IPS-20b (cell line): ENCODE measurements at regions not wholly inside any gene's neighbourhood (a gene's known extent, or its start where the extent isn't known, plus 50 kb on each side); places are given as distances from the start of the nearest gene placed in this dataset.

Experiments used
- H3K27ac ChIP-seq: one replicate; pipeline ENCODE4 v1.5.1; 2013; ENCODE audit warnings: low read length
- H3K27me3 ChIP-seq: 2 replicates; pipeline ENCODE4 v1.6.1; 2013; ENCODE audit warnings: mild to moderate bottlenecking, low read length, inconsistent platforms; ENCODE audit not compliant: insufficient read depth
- H3K36me3 ChIP-seq: 2 replicates; pipeline ENCODE4 v1.6.1; 2013; ENCODE audit warnings: low read depth, mild to moderate bottlenecking, inconsistent platforms, low read length, moderate library complexity; ENCODE audit not compliant: insufficient read depth
- H3K4me1 ChIP-seq: 2 replicates; pipeline ENCODE4 v1.6.1; 2013; ENCODE audit warnings: mild to moderate bottlenecking, control low read depth, inconsistent platforms, low read length, moderate library complexity; ENCODE audit not compliant: insufficient read depth
- H3K4me3 ChIP-seq: 2 replicates; pipeline ENCODE4 v1.5.1; 2013; ENCODE audit warnings: mild to moderate bottlenecking, low read length, inconsistent platforms
- H3K9ac ChIP-seq: 2 replicates; pipeline ENCODE4 v1.6.1; 2013; ENCODE audit warnings: low read depth, mild to moderate bottlenecking, inconsistent platforms, low read length, moderate library complexity
- H3K9me3 ChIP-seq: 2 replicates; pipeline ENCODE4 v1.6.1; 2013; ENCODE audit warnings: mild to moderate bottlenecking, low read depth, low read length, inconsistent platforms; ENCODE audit not compliant: insufficient read depth

- peaks cover 3% of the 10 kb centered on the region; the same call in 1 of the 2 replicates for H3K4me1 ChIP-seq
- no peaks in the 10 kb centered on the region for H3K27me3 ChIP-seq
- H3K36me3 ChIP-seq: no peaks in the 10 kb centered on the region
- no peak overlapping the region for H3K4me3 ChIP-seq
- H3K9me3 ChIP-seq: no peaks in the 10 kb centered on the region
- peak overlapping the region; percentile 18; the same call in 1 of the 2 replicates for H3K9ac ChIP-seq
- H3K27ac ChIP-seq: no peak overlapping the region
Measured at GRCh38 chr7:28266402-28266801, 85.8 kb upstream of the JAZF1 start.

GRCh38 chr7:28267012-28267411 is 86.4 kb upstream of the JAZF1 start:
- H3K27ac ChIP-seq: no peak overlapping the region
- no peaks in the 10 kb centered on the region for H3K9me3 ChIP-seq
- H3K4me1 ChIP-seq: peaks cover 9% of the 10 kb centered on the region; the same call in 1 of the 2 replicates
- no peaks in the 10 kb centered on the region for H3K27me3 ChIP-seq
- no peak overlapping the region for H3K4me3 ChIP-seq
- no peak overlapping the region for H3K9ac ChIP-seq
- H3K36me3 ChIP-seq: no peaks in the 10 kb centered on the region

- Histone ChIP-seq H3K4me1 (peaks cover 15% of the 10 kb centered on the region; the same call in 1 of the 2 replicates), H3K9me3 (peaks cover 5% of the 10 kb centered on the region; the same call in 1 of the 2 replicates), H3K36me3 (no peaks in the 10 kb centered on the region), H3K27ac (no peak overlapping the region), H3K4me3 (no peak overlapping the region), H3K27me3 (no peaks in the 10 kb centered on the region), H3K9ac (no peak overlapping the region)
Measured at GRCh38 chr7:28269700-28270361, 89.2 kb upstream of the JAZF1 start.

DNA sequence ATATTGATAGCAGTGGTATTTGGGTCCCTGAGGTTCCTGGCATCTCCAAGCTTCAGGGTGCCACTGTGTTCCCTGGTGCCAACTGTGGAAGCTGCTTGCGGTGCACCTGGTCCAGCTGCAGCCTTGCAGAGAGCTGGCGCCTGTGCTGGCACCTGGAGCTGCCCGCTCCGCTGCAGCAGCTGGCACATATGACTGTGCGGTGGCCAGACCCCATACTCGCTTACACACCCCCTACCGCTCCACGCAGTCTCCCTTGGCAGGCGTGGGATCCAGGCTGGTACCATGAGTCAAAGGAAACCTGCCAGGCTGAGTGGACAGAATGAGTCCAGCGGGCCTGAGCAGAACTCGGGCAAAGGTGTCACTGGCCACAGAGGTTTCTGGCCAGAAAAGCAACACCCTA is 89.9 kb upstream of the JAZF1 start:
- Histone ChIP-seq H3K9me3 (peaks cover 5% of the 10 kb centered on the region; the same call in 1 of the 2 replicates), H3K4me3 (no peak overlapping the region), H3K36me3 (no peaks in the 10 kb centered on the region), H3K27ac (no peak overlapping the region), H3K27me3 (no peaks in the 10 kb centered on the region), H3K9ac (no peak overlapping the region), H3K4me1 (peaks cover 13% of the 10 kb centered on the region; the same call in 1 of the 2 replicates)

DNA sequence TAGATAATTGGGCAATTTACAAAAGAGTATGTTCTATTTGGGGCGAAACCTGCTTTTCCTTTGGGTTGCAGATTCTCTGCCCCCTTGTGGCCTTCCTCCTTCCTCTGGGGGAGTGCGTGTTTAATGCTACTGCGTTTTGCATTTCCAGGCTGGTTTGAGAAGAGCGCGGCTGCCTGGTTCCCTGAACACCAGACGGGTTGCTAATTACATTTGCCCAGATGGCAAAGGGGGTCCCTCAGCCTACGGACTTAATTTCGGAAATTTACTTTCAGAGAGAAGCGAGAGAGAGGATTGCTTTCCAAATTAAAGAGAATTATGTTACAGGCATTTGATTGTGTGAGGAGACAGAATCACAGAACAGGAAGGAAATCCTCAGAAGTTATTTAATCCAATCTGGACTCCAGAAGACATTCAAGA is 91.9 kb upstream of the JAZF1 start:
- H3K9ac ChIP-seq: no peak overlapping the region; the same call in 1 of the 2 replicates
- H3K4me1 ChIP-seq: peaks cover 13% of the 10 kb centered on the region; the same call in 1 of the 2 replicates
- no peak overlapping the region for H3K27ac ChIP-seq
- H3K4me3 ChIP-seq: no peak overlapping the region
- H3K36me3 ChIP-seq: no peaks in the 10 kb centered on the region
- no peaks in the 10 kb centered on the region for H3K27me3 ChIP-seq
- peaks cover 5% of the 10 kb centered on the region; the same call in 1 of the 2 replicates for H3K9me3 ChIP-seq

DNA sequence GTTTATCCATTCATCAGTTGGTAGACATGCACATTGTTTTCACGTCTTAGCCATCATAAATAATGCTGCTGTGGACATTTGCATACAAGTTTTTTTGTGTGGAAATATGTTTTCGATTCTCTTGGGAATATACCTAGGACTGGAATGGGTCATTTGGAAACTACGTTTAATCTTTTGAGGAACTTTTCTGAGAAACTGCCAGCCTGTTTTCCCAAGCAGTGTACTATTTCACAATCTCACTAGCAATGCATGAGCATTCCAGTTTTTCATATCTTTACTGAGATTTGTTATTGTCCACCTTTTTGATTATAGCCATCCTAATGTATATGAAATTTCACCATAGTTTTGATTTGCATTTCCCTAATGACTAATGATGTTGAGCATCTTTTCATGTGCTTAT is 95.7 kb upstream of the JAZF1 start:
- H3K4me3 ChIP-seq: no peak overlapping the region
- H3K27me3 ChIP-seq: no peaks in the 10 kb centered on the region
- H3K36me3 ChIP-seq: no peaks in the 10 kb centered on the region

GRCh38 chr7:28277364-28277763 is 96.8 kb upstream of the JAZF1 start:
- H3K27me3 ChIP-seq: no peaks in the 10 kb centered on the region
- H3K4me3 ChIP-seq: no peak overlapping the region
- H3K27ac ChIP-seq: no peak overlapping the region
- peaks cover 5% of the 10 kb centered on the region; the same call in 1 of the 2 replicates for H3K9me3 ChIP-seq
- no peak overlapping the region for H3K9ac ChIP-seq
- H3K4me1 ChIP-seq: peaks cover 3% of the 10 kb centered on the region; the same call in 1 of the 2 replicates
- no peaks in the 10 kb centered on the region for H3K36me3 ChIP-seq

More for the DNA sequence above, 95.7 kb upstream of the JAZF1 start:
- Histone ChIP-seq H3K27ac (no peak overlapping the region), H3K9me3 (peaks cover 5% of the 10 kb centered on the region; the same call in 1 of the 2 replicates), H3K4me1 (peaks cover 13% of the 10 kb centered on the region; the same call in 1 of the 2 replicates), H3K9ac (no peak overlapping the region)

DNA sequence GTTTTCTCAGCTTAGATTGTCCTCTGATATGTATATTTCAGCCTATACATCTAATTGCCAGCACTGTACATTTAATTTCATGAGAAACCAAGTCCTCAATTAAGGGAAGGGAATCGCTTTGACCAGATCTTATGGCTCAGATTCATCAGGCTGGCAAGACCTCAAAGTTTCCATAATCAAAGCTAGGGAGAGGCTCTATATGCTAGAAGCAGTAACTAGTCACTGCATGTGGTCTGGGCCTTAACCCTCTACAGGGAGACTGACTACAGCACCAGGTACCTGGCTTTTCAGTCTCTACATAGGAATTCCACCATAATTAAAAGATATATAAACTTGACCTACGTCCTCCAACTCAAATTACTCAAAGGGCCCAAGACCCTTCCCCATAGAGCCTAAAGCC is 97.4 kb upstream of the JAZF1 start:
- Histone ChIP-seq H3K9ac (no peak overlapping the region), H3K27ac (no peak overlapping the region), H3K4me3 (no peak overlapping the region), H3K9me3 (peaks cover 5% of the 10 kb centered on the region; the same call in 1 of the 2 replicates), H3K27me3 (no peaks in the 10 kb centered on the region), H3K4me1 (no peaks in the 10 kb centered on the region; the same call in 1 of the 2 replicates), H3K36me3 (no peaks in the 10 kb centered on the region)

- Histone ChIP-seq H3K27me3 (no peaks in the 10 kb centered on the region), H3K9me3 (no peaks in the 10 kb centered on the region), H3K4me1 (no peaks in the 10 kb centered on the region), H3K36me3 (no peaks in the 10 kb centered on the region), H3K4me3 (no peak overlapping the region), H3K27ac (no peak overlapping the region), H3K9ac (no peak overlapping the region)
Measured at GRCh38 chr7:28280516-28280915, 99.9 kb upstream of the JAZF1 start.

GRCh38 chr7:28290496-28290895 is 109.9 kb upstream of the JAZF1 start:
- Histone ChIP-seq H3K4me3 (no peak overlapping the region), H3K27ac (peak overlapping the region; percentile 62), H3K27me3 (no peaks in the 10 kb centered on the region), H3K9ac (peak overlapping the region; percentile 10; the same call in 1 of the 2 replicates), H3K9me3 (no peaks in the 10 kb centered on the region), H3K4me1 (peaks cover 41% of the 10 kb centered on the region), H3K36me3 (no peaks in the 10 kb centered on the region)

DNA sequence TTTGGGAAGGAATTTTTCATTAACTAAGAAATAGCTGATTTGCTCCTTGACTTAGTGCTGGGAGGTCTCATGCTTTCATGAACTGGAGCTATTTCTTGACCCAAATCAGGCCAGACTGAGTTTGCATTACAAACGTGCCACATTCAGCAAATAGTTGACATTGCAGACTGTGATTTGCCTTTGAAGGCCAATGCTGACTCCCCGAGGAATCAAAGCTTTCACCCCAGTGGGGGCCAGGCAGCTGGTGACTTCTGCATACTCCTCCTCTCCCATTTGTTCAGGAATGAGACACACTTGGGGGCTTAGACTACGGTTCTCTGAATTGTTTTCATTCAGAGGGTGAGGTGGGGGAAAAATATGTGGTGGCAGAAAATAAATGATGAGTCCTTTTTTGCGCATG is 111.0 kb upstream of the JAZF1 start:
- H3K4me3 ChIP-seq: peak overlapping the region; percentile 5; the same call in 1 of the 2 replicates
- no peaks in the 10 kb centered on the region for H3K27me3 ChIP-seq
- peaks cover 41% of the 10 kb centered on the region for H3K4me1 ChIP-seq
- peak overlapping the region; percentile 23; the same call in 1 of the 2 replicates for H3K9ac ChIP-seq
- H3K27ac ChIP-seq: peak overlapping the region; percentile 81
- H3K36me3 ChIP-seq: no peaks in the 10 kb centered on the region
- no peaks in the 10 kb centered on the region for H3K9me3 ChIP-seq
